Fibroblast of peridontal ligament (primary cell): ENCODE measurements at regions not wholly inside any gene's neighbourhood (a gene's known extent, or its start where the extent isn't known, plus 50 kb on each side); places are given as distances from the start of the nearest gene placed in this dataset.
"Not testable (repeated sequence)": the region's sequence is repeated elsewhere in the genome, so short reads cannot be mapped to it uniquely, and the experiment has no call there.

Source experiments
- DNase-seq: peaks from one replicate; pipeline ENCODE4 v3.0.0-alpha.2; 2010; ENCODE audit errors: extremely low read depth

DNA sequence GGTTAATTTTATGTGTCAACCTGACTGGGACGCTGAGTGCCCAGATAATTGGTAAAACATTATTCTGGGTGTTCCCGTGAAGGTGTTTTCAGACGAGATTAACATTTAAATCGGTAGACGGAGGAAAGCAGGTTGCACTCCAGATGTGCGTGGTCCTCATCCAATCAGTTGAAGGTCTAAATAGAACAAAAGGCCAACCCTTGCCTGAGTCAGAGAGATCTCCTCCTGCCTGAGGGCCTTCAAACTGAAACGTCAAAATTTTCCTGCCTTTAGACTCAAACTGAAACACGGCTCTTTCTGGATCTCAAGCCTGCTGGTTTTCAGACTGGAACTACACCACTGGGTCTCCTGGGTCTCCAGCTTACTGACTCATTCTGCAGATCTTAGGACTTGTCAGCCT, 70.9 kb downstream of the NPIPA5 start:
- DNase-seq, result not testable (repeated sequence)

GRCh38 chr16:15305889-15306288, 72.2 kb downstream of the NPIPA5 start:
- peak; percentile 78 for DNase-seq

DNA sequence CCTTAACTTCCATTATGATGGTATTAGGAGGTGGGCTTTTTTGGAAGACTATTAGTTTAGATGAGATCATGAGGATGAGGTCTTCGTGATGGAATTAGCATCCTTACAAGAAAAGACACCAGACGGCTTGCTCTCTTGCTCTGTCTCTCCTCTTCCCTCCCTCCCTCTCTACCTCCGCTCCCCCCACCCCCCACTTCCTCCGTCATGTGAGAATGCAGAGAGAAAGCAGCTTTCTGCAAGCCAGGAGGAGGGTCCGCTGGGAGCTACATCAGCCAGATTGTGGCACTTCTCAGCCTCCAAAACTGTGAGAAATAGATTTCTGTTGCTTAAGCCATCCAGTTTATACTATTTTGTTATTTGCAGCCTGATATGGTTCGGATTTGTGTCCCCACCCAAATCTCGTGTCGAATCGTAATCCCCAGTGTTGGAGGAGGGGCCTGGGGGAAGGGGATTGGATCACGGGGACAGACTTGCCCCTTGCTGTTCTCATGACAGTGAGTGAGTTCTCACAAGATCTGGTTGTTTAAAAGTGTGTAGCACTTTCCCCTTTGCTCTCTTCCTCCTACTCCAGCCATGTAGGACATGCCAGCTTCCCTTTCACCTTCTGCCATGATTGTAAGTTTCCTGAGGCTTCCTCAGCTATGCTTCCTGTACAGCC, 74.3 kb downstream of the NPIPA5 start:
- DNase-seq, result not testable (repeated sequence)

- not testable (repeated sequence) for DNase-seq
Observed at GRCh38 chr16:15297104-15297503, 81.0 kb downstream of the NPIPA5 start.

DNA sequence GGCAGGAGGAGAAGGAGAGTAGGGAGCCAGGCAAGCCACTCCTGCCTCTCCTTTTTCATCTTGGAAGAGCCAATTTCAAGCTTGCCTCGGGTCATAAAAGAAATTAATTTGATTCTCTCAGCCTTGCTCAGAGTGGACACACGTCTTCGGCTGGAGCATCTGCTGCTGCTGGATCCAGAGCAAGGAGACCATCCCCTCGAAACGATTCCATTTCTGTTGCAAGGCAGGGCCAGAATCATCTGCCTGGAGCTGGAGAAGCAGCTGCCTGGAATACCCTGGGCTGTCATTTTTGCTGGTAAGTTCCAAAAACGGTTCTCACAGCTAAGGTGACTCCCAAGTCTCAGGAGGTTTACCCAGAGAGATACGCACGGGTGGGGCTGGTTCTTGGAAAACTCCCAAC, 103.3 kb downstream of the NPIPA5 start:
- DNase-seq, result not testable (repeated sequence)

- DNase-seq, result not testable (repeated sequence)
Observed at GRCh38 chr16:15273964-15274363, 104.1 kb downstream of the NPIPA5 start.

- not testable (repeated sequence) for DNase-seq
Observed at GRCh38 chr16:15266941-15267340, 111.2 kb downstream of the NPIPA5 start.

DNA sequence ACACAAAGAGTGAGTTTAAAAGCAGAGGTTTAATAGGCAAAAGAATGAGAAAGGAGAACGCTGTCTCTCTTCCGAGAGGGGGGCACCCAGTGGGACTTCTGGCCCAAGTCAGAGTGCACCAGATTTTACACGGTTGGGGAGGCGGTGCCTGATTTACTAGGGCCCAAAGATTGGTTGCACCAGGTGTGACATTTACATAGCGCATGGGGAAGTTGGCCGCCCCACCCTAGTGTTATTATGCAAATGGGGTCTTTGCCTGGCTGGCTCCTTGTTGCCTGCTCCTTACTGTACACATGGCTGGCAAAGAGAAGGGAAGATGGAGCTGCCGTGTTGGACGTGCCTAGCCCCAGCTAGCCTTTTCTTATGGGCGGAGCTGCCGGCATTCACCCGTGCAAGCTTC, 115.9 kb downstream of the NPIPA5 start:
- not testable (repeated sequence) for DNase-seq

- DNase-seq, result not testable (repeated sequence)
Observed at GRCh38 chr16:15247971-15248370, 130.1 kb downstream of the NPIPA5 start.

GRCh38 chr16:15236674-15237323, 141.3 kb downstream of the NPIPA5 start:
- not testable (repeated sequence) for DNase-seq

- DNase-seq, result not testable (repeated sequence)
Observed at GRCh38 chr16:15235140-15235539, 141.1 kb upstream of the RRN3 start.

DNA sequence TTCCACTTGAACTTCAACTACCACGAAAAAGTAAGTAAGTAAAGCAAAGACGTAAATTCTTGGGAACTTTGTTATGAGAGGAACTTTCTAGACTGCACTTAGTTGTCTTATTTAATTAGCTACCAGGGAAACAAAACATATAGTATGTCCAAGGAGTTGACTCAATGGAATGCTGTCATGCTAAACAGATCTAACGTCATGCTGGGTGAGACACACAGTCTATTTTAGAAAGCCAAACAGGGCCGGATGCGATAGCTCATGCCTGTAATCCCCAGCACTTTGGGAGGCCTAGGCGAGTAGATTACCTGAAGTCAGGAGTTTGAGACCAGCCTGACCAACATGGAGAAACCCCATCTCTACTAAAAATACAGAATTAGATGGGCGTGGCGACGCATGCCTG, 140.6 kb upstream of the RRN3 start:
- not testable (repeated sequence) for DNase-seq

GRCh38 chr16:15230432-15230831, 136.4 kb upstream of the RRN3 start:
- DNase-seq, result not testable (repeated sequence)

GRCh38 chr16:15229661-15230060, 135.6 kb upstream of the RRN3 start:
- DNase-seq, result not testable (repeated sequence)

DNA sequence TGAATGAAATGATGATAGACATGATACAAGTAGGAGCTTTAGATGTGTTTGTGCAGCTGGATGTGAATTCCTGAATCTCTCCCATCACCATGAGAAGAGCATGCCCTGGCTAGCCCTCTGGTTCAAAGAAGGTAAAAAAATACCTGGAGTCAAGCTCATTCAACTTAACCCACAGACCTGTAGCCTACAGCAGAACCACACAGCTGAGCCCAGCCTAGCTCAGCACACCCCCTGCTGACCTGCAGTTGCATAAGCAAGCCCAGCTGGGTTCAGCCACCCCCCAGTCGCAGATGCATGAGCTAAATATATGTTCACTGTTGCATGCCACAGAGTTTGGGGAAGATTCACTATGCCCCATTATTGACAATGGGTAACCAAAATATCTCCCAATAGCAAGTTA, 130.6 kb upstream of the RRN3 start:
- DNase-seq, result not testable (repeated sequence)

GRCh38 chr16:15223398-15223797, 129.3 kb upstream of the RRN3 start:
- not testable (repeated sequence) for DNase-seq

GRCh38 chr16:15219679-15220615, 125.9 kb upstream of the RRN3 start:
- DNase-seq, result peak; percentile 18

DNA sequence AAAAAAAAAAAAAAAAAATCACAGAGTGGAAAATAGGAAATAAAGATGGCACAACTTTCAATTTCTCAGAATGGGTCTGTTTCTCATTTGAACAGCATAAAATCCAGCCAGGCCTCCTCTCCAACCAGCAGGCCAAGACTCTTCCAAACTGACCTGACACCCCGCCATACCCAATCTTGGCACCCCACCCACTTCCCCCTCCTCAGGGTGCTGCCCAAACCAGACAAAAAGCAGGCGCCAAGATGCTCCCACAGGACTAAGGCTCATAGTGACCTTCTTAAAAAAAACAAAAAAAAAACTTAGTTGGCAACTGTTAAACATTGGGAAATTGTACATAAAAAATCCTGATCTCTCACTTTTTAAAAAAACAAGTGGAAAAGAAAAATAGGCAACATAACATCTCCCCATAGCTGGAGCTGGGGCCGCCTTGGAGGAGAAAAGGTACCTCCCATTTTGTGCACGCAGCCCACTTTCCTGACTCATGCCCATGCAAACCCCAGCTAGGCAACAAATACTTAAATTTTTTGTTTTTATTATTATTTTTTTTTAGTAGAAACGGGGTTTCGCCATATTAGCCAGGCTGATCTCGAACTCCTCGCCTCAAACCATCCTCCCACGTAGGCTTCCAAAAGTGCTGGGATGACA, 124.9 kb upstream of the RRN3 start:
- DNase-seq, result not testable (repeated sequence)

DNA sequence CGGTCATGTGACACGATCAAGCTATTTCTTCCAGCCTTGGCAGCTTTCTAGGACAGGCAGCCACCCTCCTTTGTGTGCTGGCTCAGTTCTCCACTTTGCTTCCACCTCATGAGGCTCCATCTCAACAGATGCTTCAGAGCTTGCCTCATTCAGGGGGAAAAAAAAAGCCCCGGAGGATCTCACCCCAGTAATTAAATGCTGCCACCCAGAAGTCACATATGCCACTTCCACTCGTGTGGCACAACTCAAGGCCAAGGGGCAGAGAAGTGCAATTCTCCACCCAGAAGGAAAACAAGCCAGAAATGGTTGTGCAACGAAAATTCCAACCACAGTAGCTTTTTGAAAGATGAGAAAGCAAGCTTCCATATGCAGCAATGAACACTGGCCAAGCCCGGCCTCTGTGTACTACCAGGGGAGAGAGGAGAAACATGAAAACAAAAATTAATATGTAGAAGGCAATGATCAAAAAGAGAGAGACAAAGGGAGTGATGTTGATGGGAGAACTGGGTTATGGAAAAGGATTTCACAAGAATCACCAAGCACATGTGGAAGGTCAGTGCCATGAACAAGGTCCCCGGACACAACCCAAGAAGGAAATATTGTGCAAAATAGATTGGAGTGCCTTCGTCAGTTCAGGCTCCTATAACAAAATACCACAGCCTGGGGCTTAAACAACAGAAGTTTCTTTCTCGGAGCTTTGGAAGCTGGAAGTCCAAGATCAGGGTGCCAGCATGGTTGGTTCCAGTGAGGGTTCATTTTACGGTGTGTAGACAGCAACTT, 113.3 kb upstream of the RRN3 start:
- DNase-seq, result peak; percentile 50

DNA sequence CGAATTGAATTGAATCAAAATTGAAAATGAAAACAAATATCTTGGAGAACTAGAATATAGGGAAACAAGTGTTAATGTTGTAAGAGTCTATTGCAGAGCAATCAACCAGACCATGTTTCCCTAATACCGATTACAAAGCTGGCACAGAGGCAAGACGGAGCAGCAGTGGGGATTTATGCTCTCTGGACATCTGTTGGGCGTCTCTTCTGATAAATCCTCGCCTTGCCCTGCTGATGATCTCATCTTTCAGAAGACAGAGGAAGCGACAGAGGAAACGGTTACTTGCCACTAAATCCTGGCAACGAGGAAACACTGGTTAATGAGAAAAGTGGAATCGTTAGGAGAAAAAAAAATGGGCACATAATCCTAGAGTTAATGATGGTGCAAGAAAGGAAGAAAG, 112.4 kb upstream of the RRN3 start:
- DNase-seq, result not testable (repeated sequence)

GRCh38 chr16:15205939-15206338, 111.9 kb upstream of the RRN3 start:
- not testable (repeated sequence) for DNase-seq
